H9 (cell line): ENCODE measurements at regions not wholly inside any gene's neighbourhood (a gene's known extent, or its start where the extent isn't known, plus 50 kb on each side); places are given as distances from the start of the nearest gene placed in this dataset.

Experiments used
- DNase-seq: peaks from one replicate; pipeline ENCODE4 v3.0.0-alpha.2; 2017
- H2AFZ ChIP-seq: one replicate; pipeline ENCODE4 v1.6.1; 2013; ENCODE audit warnings: mild to moderate bottlenecking, low read length, control low read depth, moderate library complexity
- H2AK5ac ChIP-seq: 2 replicates; pipeline ENCODE4 v1.6.1; 2013; ENCODE audit warnings: low read length, control low read depth, mixed read lengths; ENCODE audit not compliant: insufficient read length
- H2BK120ac ChIP-seq: one replicate; pipeline ENCODE4 v1.6.1; 2013; ENCODE audit warnings: low read depth, mild to moderate bottlenecking, low read length, control low read depth, inconsistent platforms; ENCODE audit not compliant: poor library complexity, severe bottlenecking
- H2BK12ac ChIP-seq: 2 replicates; pipeline ENCODE4 v1.6.1; 2013; ENCODE audit warnings: low read length, control low read depth, mixed read lengths, low read depth; ENCODE audit not compliant: insufficient read length
- H2BK15ac ChIP-seq: 2 replicates; pipeline ENCODE4 v1.6.1; 2013; ENCODE audit warnings: low read depth, low read length, control low read depth
- H2BK20ac ChIP-seq: one replicate; pipeline ENCODE4 v1.6.1; 2013; ENCODE audit warnings: low read depth, mild to moderate bottlenecking, low read length, control low read depth, inconsistent platforms; ENCODE audit not compliant: poor library complexity, severe bottlenecking
- H2BK5ac ChIP-seq: 2 replicates; pipeline ENCODE4 v1.6.1; 2013; ENCODE audit warnings: low read length, control low read depth, mixed read lengths; ENCODE audit not compliant: insufficient read length
- H3K14ac ChIP-seq: 2 replicates; pipeline ENCODE4 v1.6.1; 2013; ENCODE audit warnings: low read length, control low read depth; ENCODE audit not compliant: insufficient read depth
- H3K18ac ChIP-seq: 2 replicates; pipeline ENCODE4 v1.6.1; 2013; ENCODE audit warnings: low read depth, mild to moderate bottlenecking, mixed read lengths, low read length, control low read depth; ENCODE audit not compliant: insufficient read length
- H3K23ac ChIP-seq: 2 replicates; pipeline ENCODE4 v1.6.1; 2013; ENCODE audit warnings: low read length, control low read depth, mixed read lengths, low read depth; ENCODE audit not compliant: insufficient read length
- H3K23me2 ChIP-seq: 2 replicates; pipeline ENCODE4 v1.6.1; 2013; ENCODE audit warnings: low read depth, mild to moderate bottlenecking, mixed read lengths, low read length, control low read depth; ENCODE audit not compliant: insufficient read length, poor library complexity, severe bottlenecking
- H3K27ac ChIP-seq: 2 replicates; pipeline ENCODE4 v1.5.1; 2013; ENCODE audit warnings: low read length, control low read depth, mixed read lengths, low read depth; ENCODE audit not compliant: insufficient read length
- H3K27me3 ChIP-seq: 2 replicates; pipeline ENCODE4 v1.6.1; 2013; ENCODE audit warnings: low read length, control low read depth, inconsistent platforms; ENCODE audit not compliant: insufficient read depth
- H3K4ac ChIP-seq: 2 replicates; pipeline ENCODE4 v1.6.1; 2013; ENCODE audit warnings: low read depth, mild to moderate bottlenecking, control low read depth, inconsistent platforms, low read length, moderate library complexity
- H3K4me1 ChIP-seq: 2 replicates; pipeline ENCODE4 v1.6.1; 2013; ENCODE audit warnings: low read length, control low read depth, inconsistent platforms; ENCODE audit not compliant: insufficient read depth
- H3K4me2 ChIP-seq: 2 replicates; pipeline ENCODE4 v1.6.1; 2013; ENCODE audit warnings: low read length, control low read depth, mixed read lengths; ENCODE audit not compliant: insufficient read length, insufficient read depth
- H3K56ac ChIP-seq: 2 replicates; pipeline ENCODE4 v1.6.1; 2013; ENCODE audit warnings: low read depth, mild to moderate bottlenecking, mixed read lengths, low read length, control low read depth; ENCODE audit not compliant: insufficient read length
- H3K79me1 ChIP-seq: 2 replicates; pipeline ENCODE4 v1.6.1; 2013; ENCODE audit warnings: low read depth, mild to moderate bottlenecking, moderate library complexity, low read length, control low read depth, inconsistent platforms; ENCODE audit not compliant: insufficient read depth, poor library complexity, severe bottlenecking
- H3K79me2 ChIP-seq: 2 replicates; pipeline ENCODE4 v1.6.1; 2013; ENCODE audit warnings: low read length, control low read depth, inconsistent platforms; ENCODE audit not compliant: insufficient read depth
- H3K9ac ChIP-seq: 2 replicates; pipeline ENCODE4 v1.6.1; 2013; ENCODE audit warnings: low read length, control low read depth, mixed read lengths; ENCODE audit not compliant: insufficient read length; ENCODE audit errors: extremely low read depth
- H3K9me3 ChIP-seq: one replicate; pipeline ENCODE4 v1.6.1; 2013; ENCODE audit warnings: low read depth, low read length, inconsistent platforms; ENCODE audit not compliant: control insufficient read depth
- H3T11ph ChIP-seq: one replicate; pipeline ENCODE4 v1.6.1; 2013; ENCODE audit warnings: mild to moderate bottlenecking, low read length, control low read depth, inconsistent platforms
- H4K20me1 ChIP-seq: one replicate; pipeline ENCODE4 v1.6.1; 2013; ENCODE audit not compliant: control insufficient read depth, insufficient read length, insufficient read depth
- H4K5ac ChIP-seq: 2 replicates; pipeline ENCODE4 v1.6.1; 2013; ENCODE audit warnings: low read depth, mild to moderate bottlenecking, mixed read lengths, low read length, control low read depth; ENCODE audit not compliant: insufficient read length
- H4K8ac ChIP-seq: replicated peaks from 2 replicates; pipeline ENCODE4 v1.6.1; 2013; ENCODE audit warnings: low read length, control low read depth, mixed read lengths, low read depth; ENCODE audit not compliant: insufficient read length
- H4K91ac ChIP-seq: 2 replicates; pipeline ENCODE4 v1.6.1; 2013; ENCODE audit warnings: low read depth, mild to moderate bottlenecking, moderate library complexity, mixed read lengths, low read length, control low read depth; ENCODE audit not compliant: insufficient read length
- H3K27ac Mint-ChIP-seq, 3 experiments: 2 replicates in 2 of 3; 3 replicates in 1 of 3; pipeline ENCODE4 v1.8.0; 2020 to 2021; ENCODE audit warnings: mixed read lengths in 3 of 3, mild to moderate bottlenecking in 1 of 3, moderate library complexity in 1 of 3
- H3K27me3 Mint-ChIP-seq: 2 replicates; pipeline ENCODE4 v1.8.0; 2021; ENCODE audit warnings: low read depth, mild to moderate bottlenecking, moderate library complexity, mixed read lengths
- H3K36me3 Mint-ChIP-seq, 3 experiments: 2 replicates in 2 of 3; 3 replicates in 1 of 3; pipeline ENCODE4 v1.8.0; 2020 to 2021; ENCODE audit warnings: low read depth in 3 of 3, mixed read lengths in 3 of 3; ENCODE audit not compliant: insufficient read depth in 1 of 3
- H3K4me1 Mint-ChIP-seq, 2 experiments: 2 replicates each; pipeline ENCODE4 v1.8.0; 2020; ENCODE audit warnings: mixed read lengths in 2 of 2
- H3K4me3 Mint-ChIP-seq, 2 experiments: 2 replicates in 1 of 2; 3 replicates in 1 of 2; pipeline ENCODE4 v1.8.0; 2020 to 2021; ENCODE audit warnings: mild to moderate bottlenecking in 2 of 2, mixed read lengths in 2 of 2, moderate library complexity in 1 of 2
- H3K9me3 Mint-ChIP-seq, 2 experiments: 2 replicates in 1 of 2; 3 replicates in 1 of 2; pipeline ENCODE4 v1.8.0; 2020; ENCODE audit warnings: mild to moderate bottlenecking in 2 of 2, mixed read lengths in 2 of 2, moderate library complexity in 1 of 2
- CTCF ChIP-seq: fragments of 200-600 bp; sonication (generic); conservative IDR thresholded peaks from 3 replicates; pipeline ENCODE4 v1.8.0; 2021; ENCODE audit warnings: antibody characterized with exemption, mild to moderate bottlenecking
- WGBS: extraction: QIAGEN DNeasy Blood & Tissue Kit; methylation state at CpG from one replicate; pipeline ENCODE4 v1.1.7; 2013; ENCODE audit warnings: missing lambda C conversion rate, low lambda C conversion rate, mixed read lengths; ENCODE audit not compliant: insufficient read length; ENCODE audit errors: extremely low coverage; 5-methylcytosine and 5-hydroxymethylcytosine counted together

DNA sequence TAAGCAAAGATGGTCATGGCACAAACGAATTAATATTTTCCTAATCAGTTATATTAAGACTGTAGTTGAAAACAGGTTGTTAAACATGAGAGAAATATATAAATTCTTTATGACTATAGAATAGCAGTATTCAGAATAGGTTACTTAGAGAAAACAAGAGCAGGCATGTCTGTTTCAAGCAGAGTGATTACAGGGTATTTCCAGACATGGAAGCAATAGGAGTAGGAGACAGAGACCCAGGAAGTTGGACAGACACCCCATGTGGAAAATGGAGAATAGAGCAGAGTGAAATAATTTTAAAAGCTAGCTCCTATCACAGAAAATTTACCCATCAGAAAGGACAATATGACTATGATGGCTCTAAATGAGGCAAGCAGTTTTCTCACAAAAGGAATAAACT is 111.5 kb downstream of the IZUMO3 start:
- Histone ChIP-seq H3T11ph (no peak overlapping the region), H2AFZ (no peak overlapping the region), H3K4me2 (no peak overlapping the region), H4K20me1 (no peaks in the 10 kb centered on the region), H2BK120ac (no peak overlapping the region), H3K79me2 (no peaks in the 10 kb centered on the region), H2BK15ac (no peak overlapping the region), H3K23me2 (no peaks in the 10 kb centered on the region), H4K8ac (no peak overlapping the region), H4K5ac (no peak overlapping the region), H3K9me3 (no peaks in the 10 kb centered on the region), H2BK12ac (no peak overlapping the region), H3K27ac (no peak overlapping the region), H4K91ac (no peak overlapping the region), H3K56ac (no peak overlapping the region), H3K9ac (no peak overlapping the region), H3K27me3 (no peaks in the 10 kb centered on the region), H3K79me1 (no peaks in the 10 kb centered on the region), H3K23ac (no peak overlapping the region), H3K4me1 (no peaks in the 10 kb centered on the region; the same call in 1 of the 2 replicates), H2BK20ac (no peak overlapping the region), H2BK5ac (no peak overlapping the region), H3K14ac (no peak overlapping the region), H3K4ac (no peak overlapping the region), H2AK5ac (no peak overlapping the region), H3K18ac (no peak overlapping the region)
- Mint-ChIP-seq H3K27me3 (no peaks in the 10 kb centered on the region), H3K4me3 (no peak overlapping the region), H3K27ac (peak overlapping the region in 1 of 3 experiments; percentile 49; a peak in 1 of 7 replicates), H3K9me3 (peaks cover 2 to 5% of the 10 kb centered on the region in 2 experiments; a peak in 4 of 5 replicates), H3K4me1 (peaks cover 4 to 6% of the 10 kb centered on the region in 2 experiments), H3K36me3 (peaks cover 0 to 2% (median 0%) of the 10 kb centered on the region in 3 experiments; a peak in 2 of 7 replicates)
- no peak for DNase-seq
- no CpG with 5 or more reads among the region's 1 CpG for WGBS
- no peak for TF ChIP-seq CTCF
